OCI-LY1 (cell line): ENCODE measurements at regions not wholly inside any gene's neighbourhood (a gene's known extent, or its start where the extent isn't known, plus 50 kb on each side); places are given as distances from the start of the nearest gene placed in this dataset.

Experiments
- EZH2 ChIP-seq: fragments of 200-600 bp; sonication (generic), shearing (Covaris generic); IDR thresholded peaks from 2 replicates; pipeline ENCODE4 v1.8.0; 2017; ENCODE audit warnings: borderline replicate concordance, mixed run types, mild to moderate bottlenecking, antibody characterized with exemption, low read length, moderate library complexity, mixed read lengths
- TF ChIP-seq, protein P1 (sequence below): fragments of 200-600 bp; sonication (generic), shearing (Covaris generic); IDR thresholded peaks from 2 replicates; pipeline ENCODE4 v1.5.1; 2017; ENCODE audit warnings: mild to moderate bottlenecking, antibody characterized with exemption, low read length, moderate library complexity, mixed read lengths

DNA sequence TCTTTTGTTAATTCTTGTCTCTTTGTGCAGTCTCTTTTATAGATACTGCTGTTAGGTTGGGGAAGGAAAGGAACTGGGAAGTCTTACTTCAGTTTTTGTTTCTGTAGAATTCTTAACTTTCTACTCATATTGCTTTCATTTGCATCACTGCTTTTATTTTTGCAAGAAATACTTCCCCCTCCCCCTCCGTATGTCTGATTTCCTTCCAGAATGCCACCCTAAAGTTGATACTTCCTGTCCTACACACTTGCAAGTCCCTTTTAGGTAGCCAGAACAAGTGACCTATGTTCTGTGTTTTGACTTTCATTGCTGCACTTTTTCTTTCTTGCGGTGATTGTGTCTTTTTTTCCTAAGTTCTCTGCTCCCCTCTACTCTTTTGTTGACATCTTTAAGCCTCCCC, 477.4 kb downstream of the RSL24D1 start:
- TF ChIP-seq, protein P1, sequence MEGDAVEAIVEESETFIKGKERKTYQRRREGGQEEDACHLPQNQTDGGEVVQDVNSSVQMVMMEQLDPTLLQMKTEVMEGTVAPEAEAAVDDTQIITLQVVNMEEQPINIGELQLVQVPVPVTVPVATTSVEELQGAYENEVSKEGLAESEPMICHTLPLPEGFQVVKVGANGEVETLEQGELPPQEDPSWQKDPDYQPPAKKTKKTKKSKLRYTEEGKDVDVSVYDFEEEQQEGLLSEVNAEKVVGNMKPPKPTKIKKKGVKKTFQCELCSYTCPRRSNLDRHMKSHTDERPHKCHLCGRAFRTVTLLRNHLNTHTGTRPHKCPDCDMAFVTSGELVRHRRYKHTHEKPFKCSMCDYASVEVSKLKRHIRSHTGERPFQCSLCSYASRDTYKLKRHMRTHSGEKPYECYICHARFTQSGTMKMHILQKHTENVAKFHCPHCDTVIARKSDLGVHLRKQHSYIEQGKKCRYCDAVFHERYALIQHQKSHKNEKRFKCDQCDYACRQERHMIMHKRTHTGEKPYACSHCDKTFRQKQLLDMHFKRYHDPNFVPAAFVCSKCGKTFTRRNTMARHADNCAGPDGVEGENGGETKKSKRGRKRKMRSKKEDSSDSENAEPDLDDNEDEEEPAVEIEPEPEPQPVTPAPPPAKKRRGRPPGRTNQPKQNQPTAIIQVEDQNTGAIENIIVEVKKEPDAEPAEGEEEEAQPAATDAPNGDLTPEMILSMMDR, result no peak
- no peak for TF ChIP-seq EZH2
